H1 (cell line): ENCODE measurements at regions not wholly inside any gene's neighbourhood (a gene's known extent, or its start where the extent isn't known, plus 50 kb on each side); places are given as distances from the start of the nearest gene placed in this dataset.

Source experiments
- CREB1 ChIP-seq: IDR thresholded peaks from 2 replicates; pipeline ENCODE4 v1.6.1; 2012; ENCODE audit warnings: inconsistent platforms
- MAFK ChIP-seq: IDR thresholded peaks from 2 replicates; pipeline ENCODE4 v1.6.1; 2012; ENCODE audit warnings: low read depth, mild to moderate bottlenecking, improper control_type of control experiment, low read length
- SIN3A ChIP-seq, 2 experiments: IDR thresholded peaks in 1 of 2; conservative IDR thresholded peaks in 1 of 2; 2 replicates each; pipeline ENCODE4 v1.6.1; 2011 to 2012; ENCODE audit warnings: low read length in 2 of 2, improper control_type of control experiment in 1 of 2, low read depth in 1 of 2, mild to moderate bottlenecking in 1 of 2
- TF ChIP-seq, protein P1 (sequence below): IDR thresholded peaks from 2 replicates; pipeline ENCODE4 v1.6.1; 2012; ENCODE audit warnings: low read length, inconsistent platforms
- TF ChIP-seq, protein P2 (sequence below): IDR thresholded peaks from 2 replicates; pipeline ENCODE4 v1.6.1; 2012; ENCODE audit warnings: inconsistent platforms

DNA sequence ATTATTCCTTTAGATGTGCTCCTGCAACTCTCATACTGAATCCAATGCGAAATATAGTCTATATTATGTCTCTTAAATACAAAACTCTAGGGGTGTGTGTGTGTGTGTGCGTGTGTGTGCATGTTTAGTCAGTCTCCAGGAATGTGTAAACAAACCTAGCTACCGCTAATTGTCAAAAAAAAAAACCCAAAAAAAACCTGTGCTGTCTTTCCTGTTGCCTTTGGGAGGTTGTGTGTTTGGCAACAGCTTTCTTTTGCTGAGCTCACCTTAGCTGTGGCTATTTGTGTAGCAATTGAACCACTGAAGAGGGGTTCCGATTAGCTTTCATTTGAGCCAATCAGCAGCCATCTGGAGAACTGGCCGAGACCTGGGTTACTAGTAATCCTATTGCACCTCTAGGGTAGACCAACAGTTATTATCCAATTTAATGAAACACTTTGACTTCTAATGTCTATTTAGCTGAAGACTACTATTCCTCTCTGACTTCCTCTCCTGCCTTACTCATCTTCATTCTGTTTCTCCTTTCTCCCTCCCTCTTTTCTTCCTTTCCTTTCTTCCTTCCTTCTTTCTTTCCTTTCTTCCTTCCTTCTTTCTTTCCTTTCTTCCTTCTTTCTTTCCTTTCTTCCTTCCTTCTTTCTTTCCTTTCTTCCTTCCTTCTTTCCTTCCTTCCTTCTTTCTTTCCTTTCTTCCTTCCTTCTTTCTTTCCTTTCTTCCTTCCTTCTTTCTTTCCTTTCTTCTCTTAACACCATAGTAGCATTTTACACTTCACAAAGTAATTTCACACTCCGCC lies 471.1 kb downstream of the GBA3 start (continued):
- TF ChIP-seq, protein P1, sequence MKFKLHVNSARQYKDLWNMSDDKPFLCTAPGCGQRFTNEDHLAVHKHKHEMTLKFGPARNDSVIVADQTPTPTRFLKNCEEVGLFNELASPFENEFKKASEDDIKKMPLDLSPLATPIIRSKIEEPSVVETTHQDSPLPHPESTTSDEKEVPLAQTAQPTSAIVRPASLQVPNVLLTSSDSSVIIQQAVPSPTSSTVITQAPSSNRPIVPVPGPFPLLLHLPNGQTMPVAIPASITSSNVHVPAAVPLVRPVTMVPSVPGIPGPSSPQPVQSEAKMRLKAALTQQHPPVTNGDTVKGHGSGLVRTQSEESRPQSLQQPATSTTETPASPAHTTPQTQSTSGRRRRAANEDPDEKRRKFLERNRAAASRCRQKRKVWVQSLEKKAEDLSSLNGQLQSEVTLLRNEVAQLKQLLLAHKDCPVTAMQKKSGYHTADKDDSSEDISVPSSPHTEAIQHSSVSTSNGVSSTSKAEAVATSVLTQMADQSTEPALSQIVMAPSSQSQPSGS, result no peak
- no peak for TF ChIP-seq CREB1
- TF ChIP-seq, protein P2, sequence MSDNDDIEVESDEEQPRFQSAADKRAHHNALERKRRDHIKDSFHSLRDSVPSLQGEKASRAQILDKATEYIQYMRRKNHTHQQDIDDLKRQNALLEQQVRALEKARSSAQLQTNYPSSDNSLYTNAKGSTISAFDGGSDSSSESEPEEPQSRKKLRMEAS, result no peak
- no peak for TF ChIP-seq SIN3A (conservative IDR thresholded peaks at IDR 0.05 in 1 of 2, IDR thresholded peaks at IDR 0.05 in 1 of 2; ENCODE audit: low read depth in 1 of 2, low read length in 2 of 2)
- TF ChIP-seq MAFK, result no peak
